ENCODE measurements at regions not wholly inside any gene's neighbourhood (a gene's known extent, or its start where the extent isn't known, plus 50 kb on each side); places are given as distances from the start of the nearest gene placed in this dataset.

- TF ChIP-seq CTCF (optimal IDR thresholded peaks at IDR 0.05 in 1 of 3, IDR thresholded peaks at IDR 0.05 in 1 of 3, conservative IDR thresholded peaks at IDR 0.05 in 1 of 3; ENCODE audit: extremely low read depth in 1 of 3, insufficient read depth in 2 of 3, low read length in 3 of 3), result no peak
- TF ChIP-seq EZH2 (IDR thresholded peaks at IDR 0.05; ENCODE audit: low read length), result no peak
Measured at GRCh38 chr10:52539463-52539862, 225.4 kb downstream of the DKK1 start.

Data from keratinocyte (primary cell).